GM21723 (cell line): ENCODE measurements at regions not wholly inside any gene's neighbourhood (a gene's known extent, or its start where the extent isn't known, plus 50 kb on each side); places are given as distances from the start of the nearest gene placed in this dataset.
"Not testable (repeated sequence)": the region's sequence is repeated elsewhere in the genome, so short reads cannot be mapped to it uniquely, and the experiment has no call there.

ENCODE experiments used
- ATAC-seq: cut with Tn5 transposase; IDR thresholded peaks from one replicate; pipeline ENCODE4 v1.9.1; 2021; ENCODE audit warnings: mild to moderate bottlenecking, moderate library complexity; ENCODE audit not compliant: unreplicated experiment

DNA sequence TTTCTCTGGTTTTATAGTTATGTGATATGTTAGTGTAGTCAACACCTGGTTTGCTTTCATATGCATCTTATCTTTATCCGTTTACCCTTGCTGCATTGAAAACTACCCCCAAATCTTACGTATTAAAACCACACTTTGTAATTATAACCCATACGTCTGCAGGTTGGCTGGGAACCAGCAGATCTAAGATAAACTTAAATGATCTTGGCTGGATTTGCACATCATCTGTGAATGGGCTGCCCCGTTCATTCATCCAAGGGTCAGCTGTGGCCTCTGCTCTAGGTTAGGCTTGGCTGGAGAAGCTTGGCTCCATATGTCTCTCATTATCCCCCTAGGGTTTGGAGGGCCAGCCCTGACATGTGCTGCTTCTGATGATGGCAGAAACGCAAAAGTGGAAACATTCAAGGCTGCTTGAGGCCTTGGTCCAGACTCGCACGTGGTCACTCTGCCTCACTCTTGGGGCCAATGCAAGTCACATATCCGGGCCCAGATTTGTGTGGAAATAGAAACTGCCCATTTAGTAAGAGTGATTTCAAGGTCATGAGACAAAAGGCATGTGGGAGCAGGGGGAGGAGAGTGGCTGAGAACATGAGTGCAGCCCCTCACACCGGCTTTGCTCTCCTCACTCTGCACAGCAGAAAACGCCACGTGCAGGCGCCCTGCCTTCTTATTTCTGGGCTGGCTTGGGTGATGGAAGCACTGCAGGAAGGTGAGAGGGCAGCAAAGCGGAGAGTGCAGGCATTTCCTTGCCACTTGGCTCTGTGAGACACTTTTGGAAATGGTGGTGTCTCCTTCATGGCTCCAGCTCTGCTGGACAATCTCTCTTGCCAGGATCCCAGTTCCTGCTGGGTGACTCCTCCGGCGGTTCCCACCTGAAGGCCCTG, 553.8 kb downstream of the GLRX3 start:
- ATAC-seq, result no peak

- no peak for ATAC-seq
Observed at GRCh38 chr10:130691776-130692175, 555.6 kb downstream of the GLRX3 start.

DNA sequence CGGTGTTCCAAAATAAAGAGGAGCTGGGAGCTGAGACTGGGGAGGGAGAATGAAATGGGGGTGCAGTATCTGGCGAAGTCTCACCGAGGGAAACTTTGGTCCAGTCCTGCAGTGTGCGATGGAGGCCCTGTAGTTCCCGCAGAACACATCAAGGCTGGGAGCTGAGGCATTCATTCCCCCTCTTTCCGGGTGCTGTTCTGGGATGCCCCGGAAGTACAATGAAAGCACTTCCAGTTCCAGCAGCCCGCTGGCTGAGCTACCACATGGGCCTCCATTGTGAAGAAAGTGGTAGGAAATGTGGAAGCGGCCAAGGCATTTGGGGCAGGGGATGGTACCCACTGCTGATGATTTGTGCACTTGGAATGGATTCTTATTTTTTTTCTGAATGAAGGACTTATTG, 560.7 kb downstream of the GLRX3 start:
- ATAC-seq, result no peak

DNA sequence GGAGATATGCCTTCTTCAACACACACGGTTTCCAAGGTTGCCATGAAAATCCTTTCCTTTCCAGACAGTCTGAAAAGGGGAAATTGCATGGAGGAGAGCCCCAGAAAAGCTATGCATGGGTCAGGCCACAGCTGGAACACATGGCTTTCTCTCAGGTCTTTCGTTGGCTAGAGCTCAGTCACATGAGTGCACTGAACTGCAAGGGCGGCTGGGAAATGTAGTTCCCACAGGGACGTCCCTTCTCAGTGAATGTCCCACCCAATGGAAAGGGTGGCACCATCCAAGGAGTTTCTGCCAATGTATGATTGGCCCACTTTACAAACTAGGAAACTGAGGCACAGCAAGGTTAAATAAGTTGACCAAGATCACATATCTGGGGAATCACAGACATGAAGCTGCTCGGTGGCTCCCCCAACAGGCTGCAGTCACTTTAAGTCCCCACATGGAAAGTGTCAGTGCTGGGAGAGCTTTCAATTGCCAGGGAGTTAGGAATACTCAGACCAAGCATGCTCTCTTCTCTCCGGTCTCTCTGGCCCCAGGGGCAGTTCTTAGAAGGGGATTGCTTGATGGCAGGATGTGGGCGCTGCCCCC, 571.3 kb downstream of the GLRX3 start:
- ATAC-seq, result no peak

DNA sequence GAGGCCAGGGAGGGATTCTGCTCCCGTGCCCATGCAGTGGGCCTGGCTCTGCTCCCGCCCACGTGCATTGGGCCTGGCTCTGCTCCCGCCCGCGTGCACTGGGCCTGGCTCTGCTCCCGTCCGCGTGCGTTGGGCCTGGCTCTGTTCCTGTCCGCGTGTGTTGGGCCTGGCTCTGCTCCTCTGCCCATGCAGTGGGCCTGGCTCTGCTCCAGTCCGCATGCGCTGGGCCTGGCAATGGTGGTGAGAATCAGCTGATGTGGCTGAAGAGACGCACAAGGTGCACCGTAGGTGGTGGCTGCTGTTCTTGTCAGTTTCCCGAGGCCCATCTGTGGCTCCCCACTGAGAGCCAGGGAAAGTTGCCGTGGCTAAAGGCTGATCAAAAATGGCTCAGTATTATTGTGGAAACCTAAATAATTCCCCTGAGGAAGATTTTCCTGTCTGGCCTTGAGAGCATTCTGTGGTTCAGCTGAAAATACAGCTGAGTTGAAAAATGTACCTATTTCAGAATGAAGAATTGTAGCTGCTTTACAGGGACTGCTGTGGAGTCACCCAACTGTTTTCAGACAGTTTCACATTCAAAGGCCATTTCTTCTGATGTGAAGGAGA, 572.4 kb downstream of the GLRX3 start:
- no peak for ATAC-seq

DNA sequence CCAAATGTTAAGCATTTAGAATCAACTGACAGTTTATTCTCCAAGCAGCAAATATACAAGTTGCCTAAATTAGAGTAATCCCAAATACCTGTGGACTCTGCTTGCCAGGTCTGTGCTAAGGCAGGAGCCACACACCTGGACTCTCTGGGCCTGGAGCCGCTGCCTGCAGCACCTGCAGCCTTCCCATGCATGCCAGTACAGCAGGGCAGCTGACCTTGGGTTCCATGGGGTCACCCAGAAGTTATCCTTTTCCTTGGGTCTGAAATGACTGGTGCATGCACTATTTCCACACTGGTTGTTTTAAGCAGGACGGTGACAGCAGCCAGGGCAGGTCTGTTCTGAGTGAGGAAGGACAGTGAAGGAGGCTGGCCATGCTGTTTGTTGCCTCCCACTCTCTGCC, 573.2 kb downstream of the GLRX3 start:
- ATAC-seq, result no peak

GRCh38 chr10:130711072-130711471, 574.9 kb downstream of the GLRX3 start:
- no peak for ATAC-seq

GRCh38 chr10:130713135-130713534, 576.9 kb downstream of the GLRX3 start:
- ATAC-seq, result no peak

GRCh38 chr10:130713731-130714130, 577.5 kb downstream of the GLRX3 start:
- ATAC-seq, result no peak

DNA sequence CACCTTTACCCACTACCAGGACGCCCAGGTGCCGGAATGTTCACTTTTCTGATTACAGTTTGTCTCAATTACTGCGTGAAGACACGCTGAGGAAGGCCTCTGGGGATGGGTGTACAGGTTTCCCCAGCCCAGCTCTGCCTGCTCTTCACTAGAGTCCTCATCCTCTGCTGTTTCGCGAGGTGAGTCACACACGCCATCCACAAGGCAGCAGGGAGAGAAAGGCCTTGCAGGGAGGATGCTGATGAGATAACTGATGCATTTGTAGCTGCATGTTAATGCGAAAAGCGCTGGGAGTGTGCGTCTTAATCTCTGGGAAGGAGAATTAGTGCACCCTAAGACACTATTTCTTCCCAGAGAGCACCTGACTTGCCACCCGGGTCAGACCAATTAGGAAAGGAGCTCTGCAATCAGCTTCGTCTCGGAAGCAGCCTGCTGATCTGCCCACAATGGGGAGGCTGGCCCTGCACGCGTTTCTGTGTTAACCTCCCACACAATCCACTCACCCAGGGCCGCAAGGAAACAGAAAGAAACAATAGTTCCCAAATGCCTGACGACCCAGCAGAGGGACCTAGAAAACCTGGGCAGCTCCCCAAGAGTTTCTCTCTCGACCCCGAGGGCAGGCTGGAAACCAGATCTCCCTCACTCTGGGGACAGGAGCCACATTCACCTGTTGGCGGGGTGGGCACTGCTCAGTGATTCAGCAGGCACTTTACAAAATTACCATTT, 578.7 kb downstream of the GLRX3 start:
- no peak for ATAC-seq

GRCh38 chr10:130715686-130716670, 579.8 kb downstream of the GLRX3 start:
- no peak for ATAC-seq

DNA sequence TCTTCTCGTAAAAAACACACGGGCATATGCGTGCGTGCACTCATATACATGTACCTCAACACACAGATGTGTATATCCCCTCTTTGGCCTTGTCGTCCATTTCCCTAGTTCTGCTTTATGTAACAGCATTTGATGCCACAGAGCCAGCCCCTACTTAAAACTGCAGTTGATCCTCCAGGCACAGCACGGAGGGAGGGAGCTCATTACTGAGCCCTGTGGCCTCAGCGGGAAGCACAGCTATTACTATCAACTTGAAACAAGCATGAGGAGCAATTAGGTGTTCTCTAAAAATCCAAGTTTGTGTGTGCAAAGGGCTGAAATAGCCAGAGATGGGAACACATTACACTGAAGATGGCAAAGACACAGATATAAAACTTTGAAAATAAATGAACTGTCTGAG, 580.9 kb downstream of the GLRX3 start:
- ATAC-seq, result no peak

- not testable (repeated sequence) for ATAC-seq
Observed at GRCh38 chr10:130718744-130719447, 582.7 kb downstream of the GLRX3 start.

DNA sequence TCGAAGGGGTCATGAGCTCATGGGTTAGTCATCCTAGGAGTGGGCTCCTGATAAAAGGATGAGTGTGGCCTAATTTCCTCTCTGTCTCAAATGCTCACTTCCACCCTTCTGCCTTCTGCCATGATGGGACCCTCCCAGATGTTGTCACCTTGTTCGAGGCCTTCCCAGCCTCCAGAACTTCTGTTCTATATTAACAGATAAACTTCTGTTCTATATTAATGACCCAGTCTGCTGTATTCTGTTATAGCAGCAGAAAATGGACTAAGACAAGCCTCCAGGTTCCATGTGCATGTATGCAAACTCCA, 583.2 kb downstream of the GLRX3 start:
- no peak for ATAC-seq

DNA sequence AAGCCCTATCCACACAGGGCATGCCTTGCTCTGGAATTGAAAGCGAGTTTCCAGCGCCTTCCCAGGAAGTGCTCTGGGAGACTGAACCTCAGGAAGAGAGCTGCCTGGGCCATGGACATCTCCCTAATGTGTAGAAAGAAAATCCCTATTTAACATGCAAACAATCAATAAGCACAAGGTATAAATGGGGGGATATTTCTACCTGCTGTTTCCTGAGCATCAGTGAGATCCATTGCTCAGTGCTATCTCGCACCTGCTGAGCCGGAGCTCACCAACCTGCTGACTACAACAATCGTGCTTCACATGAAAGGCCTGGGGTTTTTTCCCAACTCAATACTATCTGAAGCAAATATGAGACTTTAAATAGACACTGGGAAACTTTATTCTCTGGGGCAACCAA, 584.0 kb downstream of the GLRX3 start:
- ATAC-seq, result no peak

DNA sequence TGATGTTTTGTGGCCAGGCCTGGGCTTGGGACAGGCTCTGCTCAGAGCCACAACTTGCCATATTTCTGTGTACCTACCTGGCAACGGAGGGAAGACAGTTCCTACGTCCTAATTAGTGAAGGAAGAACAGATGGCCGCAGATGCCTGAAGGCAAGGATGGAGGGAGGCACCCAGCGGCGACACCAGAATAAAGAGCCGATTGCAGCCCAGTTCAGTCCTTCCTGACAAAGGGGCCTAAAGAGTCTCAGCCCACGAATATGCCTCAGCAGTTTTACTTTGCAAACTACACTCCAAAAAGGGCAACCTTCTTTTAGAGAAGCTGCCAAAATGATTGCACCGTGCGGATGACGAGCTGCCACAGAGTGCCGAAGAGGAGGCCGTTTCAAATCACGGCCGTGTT, 585.8 kb downstream of the GLRX3 start:
- no peak for ATAC-seq

DNA sequence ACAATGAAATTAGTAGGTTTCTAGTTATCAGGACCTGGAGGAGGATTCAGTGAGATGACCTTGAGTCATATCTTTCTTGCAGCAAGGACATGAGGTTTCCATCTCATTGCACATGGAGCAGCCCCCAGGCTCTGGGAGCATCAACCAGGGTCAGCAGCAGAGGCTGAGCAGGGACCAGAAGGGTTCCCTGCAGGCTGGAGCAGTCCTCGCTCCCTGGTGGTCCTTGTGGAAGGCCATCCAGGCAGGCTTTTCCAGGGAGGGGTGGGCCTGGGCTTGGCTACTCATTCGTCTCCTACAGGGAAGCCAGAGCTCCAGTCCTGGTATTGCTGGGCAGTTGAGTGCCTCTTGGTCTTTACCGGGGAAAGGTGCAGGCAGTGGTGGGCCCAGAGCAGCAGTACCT, 587.5 kb downstream of the GLRX3 start:
- ATAC-seq, result no peak

GRCh38 chr10:130725474-130725970, 586.0 kb downstream of the TCERG1L start:
- no peak for ATAC-seq

DNA sequence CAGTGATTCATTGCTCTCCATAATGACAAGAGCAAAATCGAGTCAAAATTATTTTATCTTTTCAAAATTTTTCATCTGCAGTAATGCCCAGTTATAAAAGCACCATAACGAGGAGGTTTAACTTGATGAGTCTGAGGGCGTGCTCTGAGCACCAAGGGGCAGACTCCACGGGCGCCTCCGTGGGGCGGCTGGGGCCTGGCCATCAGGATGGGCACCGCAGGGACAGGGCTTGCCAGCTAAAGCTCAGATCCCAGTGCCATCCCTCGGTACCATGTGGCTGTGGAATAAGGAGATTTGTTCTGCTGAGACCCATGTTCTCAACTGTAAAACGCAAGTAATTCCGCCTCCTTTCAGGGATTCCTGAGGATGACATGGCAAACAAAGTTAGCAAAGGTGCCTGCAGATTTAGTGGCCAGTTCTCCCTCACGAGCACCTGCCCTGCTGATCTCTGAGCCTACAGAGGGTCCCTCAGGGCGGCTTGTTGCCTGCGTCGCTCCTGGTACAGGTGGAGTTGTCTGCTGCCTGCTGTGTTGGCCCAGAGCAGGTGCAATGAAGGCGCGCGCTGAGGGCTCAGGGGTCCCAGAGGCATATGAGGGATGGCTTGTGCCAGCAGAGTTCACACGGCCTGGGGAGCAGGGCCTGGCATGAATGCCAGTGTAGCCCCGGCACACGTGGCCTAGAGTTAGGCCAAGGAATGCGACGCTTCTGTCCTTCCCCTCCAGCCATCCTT, 584.4 kb downstream of the TCERG1L start:
- ATAC-seq, result no peak
